ENCODE measurements at regions not wholly inside any gene's neighbourhood (a gene's known extent, or its start where the extent isn't known, plus 50 kb on each side); places are given as distances from the start of the nearest gene placed in this dataset.

DNA sequence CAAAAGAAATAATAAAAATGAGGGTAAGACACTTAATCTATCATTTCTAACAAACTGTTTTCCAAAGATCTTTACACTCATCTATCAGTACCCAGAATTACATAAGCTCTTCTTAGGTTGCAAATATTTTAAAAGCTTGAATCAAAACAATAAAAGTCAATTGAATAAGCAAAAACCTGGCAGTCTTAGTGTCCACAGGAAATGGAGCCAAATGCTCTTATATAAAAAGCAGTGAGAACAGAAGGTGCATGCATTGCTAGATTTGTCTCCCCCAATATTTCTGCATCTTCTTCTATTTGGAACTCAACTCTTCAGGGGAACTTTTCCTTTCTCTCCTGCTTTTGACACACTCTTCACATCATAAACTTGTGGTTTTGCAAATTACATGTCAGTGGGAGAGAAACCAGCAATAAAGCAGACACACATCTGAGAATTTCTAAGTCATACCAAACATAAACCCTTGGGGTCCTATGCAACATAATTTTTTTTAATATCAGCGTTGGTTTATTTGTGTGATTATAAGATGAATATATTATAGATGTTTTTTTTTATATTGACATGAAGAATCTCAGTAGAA is 343.9 kb upstream of the ACVR2A start:
- TF ChIP-seq, protein P1, sequence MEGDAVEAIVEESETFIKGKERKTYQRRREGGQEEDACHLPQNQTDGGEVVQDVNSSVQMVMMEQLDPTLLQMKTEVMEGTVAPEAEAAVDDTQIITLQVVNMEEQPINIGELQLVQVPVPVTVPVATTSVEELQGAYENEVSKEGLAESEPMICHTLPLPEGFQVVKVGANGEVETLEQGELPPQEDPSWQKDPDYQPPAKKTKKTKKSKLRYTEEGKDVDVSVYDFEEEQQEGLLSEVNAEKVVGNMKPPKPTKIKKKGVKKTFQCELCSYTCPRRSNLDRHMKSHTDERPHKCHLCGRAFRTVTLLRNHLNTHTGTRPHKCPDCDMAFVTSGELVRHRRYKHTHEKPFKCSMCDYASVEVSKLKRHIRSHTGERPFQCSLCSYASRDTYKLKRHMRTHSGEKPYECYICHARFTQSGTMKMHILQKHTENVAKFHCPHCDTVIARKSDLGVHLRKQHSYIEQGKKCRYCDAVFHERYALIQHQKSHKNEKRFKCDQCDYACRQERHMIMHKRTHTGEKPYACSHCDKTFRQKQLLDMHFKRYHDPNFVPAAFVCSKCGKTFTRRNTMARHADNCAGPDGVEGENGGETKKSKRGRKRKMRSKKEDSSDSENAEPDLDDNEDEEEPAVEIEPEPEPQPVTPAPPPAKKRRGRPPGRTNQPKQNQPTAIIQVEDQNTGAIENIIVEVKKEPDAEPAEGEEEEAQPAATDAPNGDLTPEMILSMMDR (conservative IDR thresholded peaks at IDR 0.05; ENCODE audit: low read depth, low read length), result no peak
- H3K4me3 ChIP-seq (ENCODE audit: low read depth, low read length), result no peak overlapping the region
- DNase-seq (ENCODE audit: low read depth), result no peak

DNA sequence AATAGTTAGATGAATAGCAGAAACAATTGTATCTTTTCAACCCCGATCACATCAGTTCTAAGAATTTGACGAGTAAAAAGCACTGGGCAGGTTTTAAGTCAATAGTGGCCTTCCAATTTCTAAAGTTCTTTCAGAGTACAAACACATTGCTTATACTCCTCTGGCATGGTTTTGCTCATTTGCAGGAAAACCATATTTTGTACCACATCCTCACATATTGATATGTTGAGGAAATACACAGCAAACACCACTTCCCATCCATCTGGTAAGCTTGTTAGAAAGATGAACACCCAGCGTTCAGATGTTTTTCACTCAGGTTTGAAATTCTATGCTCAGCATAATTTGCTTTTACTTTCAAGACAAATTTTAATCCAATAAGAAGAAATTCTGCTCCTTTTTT is 344.6 kb upstream of the ACVR2A start:
- H3K4me3 ChIP-seq (ENCODE audit: low read depth, low read length), result no peak overlapping the region
- TF ChIP-seq, protein P1 (conservative IDR thresholded peaks at IDR 0.05; ENCODE audit: low read depth, low read length), result no peak
- no peak for DNase-seq (ENCODE audit: low read depth)

DNA sequence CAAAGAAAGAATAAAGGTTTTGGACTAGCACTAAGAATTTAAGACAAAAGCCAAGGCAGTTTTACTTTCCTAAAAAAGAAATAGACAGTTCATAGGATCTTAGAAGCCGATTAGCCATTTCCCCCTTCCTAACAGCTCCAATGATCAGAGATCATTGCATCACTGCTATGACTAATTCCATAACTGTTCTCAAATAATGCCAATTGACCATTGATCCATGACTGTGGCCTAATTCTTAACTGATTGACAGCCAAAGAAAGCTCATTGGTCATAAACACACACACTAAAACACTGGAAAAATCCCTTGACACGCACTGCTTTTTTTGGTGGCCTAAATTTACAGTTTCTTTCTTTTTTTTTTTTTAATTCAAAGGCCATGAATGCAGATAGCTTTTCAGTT is 345.0 kb upstream of the ACVR2A start:
- peak; percentile 92 for DNase-seq (ENCODE audit: low read depth)

DNA sequence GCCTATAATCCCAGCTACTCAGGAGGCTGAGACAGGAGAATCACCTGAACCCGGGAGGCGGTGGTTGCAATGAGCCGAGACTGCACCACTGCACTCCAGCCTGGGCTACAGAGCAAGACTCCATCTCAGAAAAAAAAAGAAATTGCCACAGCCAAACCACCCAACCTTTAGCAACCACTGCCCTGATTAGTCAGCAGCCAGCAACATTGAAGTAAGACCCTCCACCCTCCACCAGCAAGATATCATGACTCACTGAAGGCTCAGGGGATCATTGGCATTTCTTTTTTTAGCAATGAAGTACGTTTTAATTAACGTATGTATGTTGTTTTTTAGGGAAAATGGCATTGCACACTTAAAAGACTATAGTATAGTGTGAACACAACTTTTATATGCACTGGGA is 349.1 kb upstream of the ACVR2A start:
- DNase-seq (ENCODE audit: low read depth), result no peak
- no peak overlapping the region for H3K4me3 ChIP-seq (ENCODE audit: low read depth, low read length)
- TF ChIP-seq, protein P1 (conservative IDR thresholded peaks at IDR 0.05; ENCODE audit: low read depth, low read length), result no peak

More for the DNA sequence above, 345.0 kb upstream of the ACVR2A start:
- TF ChIP-seq, protein P1 (conservative IDR thresholded peaks at IDR 0.05; ENCODE audit: low read depth, low read length), result no peak
- H3K4me3 ChIP-seq (ENCODE audit: low read depth, low read length), result no peak overlapping the region

DNA sequence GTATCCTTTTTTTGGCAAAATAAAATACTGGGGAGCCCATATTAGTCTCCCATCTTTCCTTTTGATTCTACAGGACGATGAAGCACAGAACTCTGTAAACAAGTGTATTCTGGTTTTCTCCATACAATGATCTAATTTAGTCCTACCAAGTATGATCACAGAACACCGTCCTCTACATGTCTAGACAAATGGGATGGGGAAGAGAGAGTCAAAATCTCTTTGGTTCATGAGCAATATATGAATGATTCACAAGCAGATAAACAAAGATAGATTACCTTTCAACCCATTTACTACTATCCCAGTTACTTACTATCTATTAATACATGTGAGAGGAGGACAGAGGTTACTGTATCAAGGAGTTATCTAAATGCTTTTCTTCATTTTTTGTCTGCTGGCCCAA is 352.4 kb upstream of the ACVR2A start:
- H3K4me3 ChIP-seq (ENCODE audit: low read depth, low read length), result no peak overlapping the region
- DNase-seq (ENCODE audit: low read depth), result no peak
- TF ChIP-seq, protein P1 (conservative IDR thresholded peaks at IDR 0.05; ENCODE audit: low read depth, low read length), result no peak

DNA sequence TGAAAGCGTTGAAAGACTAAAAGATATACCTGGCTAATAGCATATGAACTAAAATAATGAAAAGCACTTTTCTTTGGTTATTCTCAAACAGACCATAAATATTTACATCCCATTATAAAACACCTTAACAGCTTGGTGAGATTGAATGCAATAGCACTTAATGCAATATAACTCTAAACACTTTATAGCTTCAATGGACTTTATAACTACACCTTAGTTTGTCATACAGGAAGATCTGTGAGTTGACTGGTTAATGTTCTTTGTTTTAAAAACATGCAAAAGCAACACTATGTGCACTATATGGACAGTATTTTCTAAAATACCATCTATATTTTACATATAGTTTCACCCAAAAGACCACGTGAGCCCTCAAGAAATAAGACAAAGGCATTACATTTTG is 353.3 kb upstream of the ACVR2A start:
- no peak overlapping the region for H3K4me3 ChIP-seq (ENCODE audit: low read depth, low read length)
- no peak for DNase-seq (ENCODE audit: low read depth)
- TF ChIP-seq, protein P1 (conservative IDR thresholded peaks at IDR 0.05; ENCODE audit: low read depth, low read length), result no peak
